CMK (cell line): ENCODE measurements at regions not wholly inside any gene's neighbourhood (a gene's known extent, or its start where the extent isn't known, plus 50 kb on each side); places are given as distances from the start of the nearest gene placed in this dataset.

Experiments used
- DNase-seq: peaks from one replicate; pipeline ENCODE4 v3.0.0-alpha.2; 2010; ENCODE audit warnings: low read depth

- no peak for DNase-seq
Measured at GRCh38 chr13:21757763-21758162, 86.9 kb downstream of the FGF9 start.

GRCh38 chr13:21758441-21758840 lies 87.6 kb downstream of the FGF9 start:
- DNase-seq, result no peak

GRCh38 chr13:21759463-21759862 lies 88.6 kb downstream of the FGF9 start:
- no peak for DNase-seq

GRCh38 chr13:21759911-21760310 lies 89.0 kb downstream of the FGF9 start:
- no peak for DNase-seq

- no peak for DNase-seq
Measured at GRCh38 chr13:21761770-21762169, 90.9 kb downstream of the FGF9 start.

- DNase-seq, result no peak
Measured at GRCh38 chr13:21762512-21762911, 91.6 kb downstream of the FGF9 start.

GRCh38 chr13:21767032-21767431 lies 96.2 kb downstream of the FGF9 start:
- DNase-seq, result no peak

- no peak for DNase-seq
Measured at GRCh38 chr13:21771075-21771474, 100.2 kb downstream of the FGF9 start.

GRCh38 chr13:21777166-21777565 lies 106.3 kb downstream of the FGF9 start:
- no peak for DNase-seq

GRCh38 chr13:21777813-21778212 lies 106.9 kb downstream of the FGF9 start:
- DNase-seq, result no peak

GRCh38 chr13:21782736-21783135 lies 111.9 kb downstream of the FGF9 start:
- DNase-seq, result no peak

GRCh38 chr13:21785990-21786389 lies 115.1 kb downstream of the FGF9 start:
- DNase-seq, result no peak

- no peak for DNase-seq
Measured at GRCh38 chr13:21796066-21796465, 125.2 kb downstream of the FGF9 start.

GRCh38 chr13:21796775-21797514 lies 126.1 kb downstream of the FGF9 start:
- no peak for DNase-seq

GRCh38 chr13:21797736-21798135 lies 126.9 kb downstream of the FGF9 start:
- DNase-seq, result no peak

GRCh38 chr13:21798181-21798580 lies 127.3 kb downstream of the FGF9 start:
- DNase-seq, result no peak

- DNase-seq, result no peak
Measured at GRCh38 chr13:21799671-21800070, 128.8 kb downstream of the FGF9 start.

GRCh38 chr13:21800837-21801616 lies 130.2 kb downstream of the FGF9 start:
- no peak for DNase-seq

GRCh38 chr13:21805733-21806132 lies 134.9 kb downstream of the FGF9 start:
- no peak for DNase-seq

GRCh38 chr13:21812192-21812626 lies 141.3 kb downstream of the FGF9 start:
- DNase-seq, result no peak

GRCh38 chr13:21813110-21813509 lies 142.2 kb downstream of the FGF9 start:
- no peak for DNase-seq

- no peak for DNase-seq
Measured at GRCh38 chr13:21813844-21814243, 143.0 kb downstream of the FGF9 start.

- DNase-seq, result no peak
Measured at GRCh38 chr13:21814604-21815003, 143.7 kb downstream of the FGF9 start.

- DNase-seq, result no peak
Measured at GRCh38 chr13:21817878-21818277, 147.0 kb downstream of the FGF9 start.
